ENCODE measurements at regions not wholly inside any gene's neighbourhood (a gene's known extent, or its start where the extent isn't known, plus 50 kb on each side); places are given as distances from the start of the nearest gene placed in this dataset.

GRCh38 chr4:146998157-146998556 lies 52.5 kb upstream of the TTC29 start:
- no peaks in the 10 kb centered on the region for H3K27me3 ChIP-seq
- H3K4me3 ChIP-seq = no peak overlapping the region
- no peaks in the 10 kb centered on the region for H3K9me3 ChIP-seq
- no peak for DNase-seq (ENCODE audit: low spot score in 2 of 2)
- no peak overlapping the region for H3K27ac ChIP-seq
- no peaks in the 10 kb centered on the region for H3K36me3 ChIP-seq
- TF ChIP-seq POLR2AphosphoS5 (IDR thresholded peaks at IDR 0.05) (no peak), CTCF (IDR thresholded peaks at IDR 0.05) (no peak), POLR2A (IDR thresholded peaks at IDR 0.05) (no peak)
- intact Hi-C loops (cut with DNase I; ENCODE audit: low total_unique reads) = no loop called here
- no peaks in the 10 kb centered on the region for H3K4me1 ChIP-seq

DNA sequence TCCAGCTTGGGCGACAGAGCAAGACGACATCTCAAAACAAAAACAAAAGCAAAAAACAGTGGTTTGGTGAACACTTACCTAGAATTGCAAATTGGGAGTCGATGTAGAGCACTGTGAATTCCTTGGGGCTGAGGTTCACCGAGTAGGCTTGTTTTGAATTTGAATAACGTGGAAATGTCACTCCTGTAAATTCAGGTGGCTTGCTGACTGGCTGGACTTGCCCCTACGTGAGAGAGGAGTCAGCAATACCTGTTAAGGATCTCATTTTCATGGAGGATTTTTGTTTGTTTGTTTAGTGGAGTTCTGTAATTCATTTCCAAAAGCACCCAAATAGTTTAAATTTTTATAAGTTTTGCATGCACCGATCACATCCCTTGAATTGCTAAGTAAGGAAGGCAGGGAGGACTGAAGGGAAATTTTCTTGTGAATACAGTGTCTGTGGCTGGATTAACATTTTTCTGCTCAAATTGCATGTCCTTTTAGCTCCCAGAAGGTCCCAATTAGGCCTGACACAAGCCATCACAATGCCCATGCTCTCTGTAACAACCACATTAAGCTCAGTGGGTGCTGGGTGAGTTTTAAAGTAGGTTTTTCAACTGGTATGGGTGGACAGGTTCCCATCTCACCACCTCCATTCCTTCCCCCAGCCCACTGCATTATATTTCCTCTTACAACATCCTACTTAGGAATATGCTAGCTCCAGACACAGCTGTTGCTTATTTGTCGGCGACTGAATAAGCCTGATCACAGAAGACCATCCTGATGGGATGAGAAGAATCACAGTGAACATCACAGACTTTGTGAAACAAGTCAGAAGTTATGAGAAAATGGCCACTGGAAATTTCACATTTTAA lies 58.5 kb upstream of the TTC29 start:
- H3K9me3 ChIP-seq = no peaks in the 10 kb centered on the region
- H3K27me3 ChIP-seq = no peaks in the 10 kb centered on the region
- no peak for DNase-seq (ENCODE audit: low spot score in 2 of 2)
- TF ChIP-seq POLR2A (IDR thresholded peaks at IDR 0.05) = no peak
- no peak for TF ChIP-seq POLR2AphosphoS5 (IDR thresholded peaks at IDR 0.05)
- TF ChIP-seq CTCF (IDR thresholded peaks at IDR 0.05) = no peak
- no peaks in the 10 kb centered on the region for H3K4me1 ChIP-seq
- H3K27ac ChIP-seq = no peak overlapping the region
- H3K4me3 ChIP-seq = no peak overlapping the region
- intact Hi-C loops (cut with DNase I; ENCODE audit: low total_unique reads) = no loop called here
- no peaks in the 10 kb centered on the region for H3K36me3 ChIP-seq

- Histone ChIP-seq H3K36me3 (no peaks in the 10 kb centered on the region), H3K9me3 (no peaks in the 10 kb centered on the region), H3K4me3 (no peak overlapping the region), H3K4me1 (no peaks in the 10 kb centered on the region), H3K27me3 (no peaks in the 10 kb centered on the region), H3K27ac (no peak overlapping the region)
- DNase-seq (ENCODE audit: low spot score in 2 of 2) = no peak
- intact Hi-C loops (cut with DNase I; ENCODE audit: low total_unique reads) = no loop called here
- TF ChIP-seq POLR2AphosphoS5 (IDR thresholded peaks at IDR 0.05) (no peak), CTCF (IDR thresholded peaks at IDR 0.05) (no peak), POLR2A (IDR thresholded peaks at IDR 0.05) (no peak)
Measured at GRCh38 chr4:147006229-147006628, 60.6 kb upstream of the TTC29 start.

GRCh38 chr4:147009875-147010274 lies 64.2 kb upstream of the TTC29 start:
- H3K36me3 ChIP-seq = peaks cover 4% of the 10 kb centered on the region
- intact Hi-C loops (cut with DNase I; ENCODE audit: low total_unique reads) = no loop called here
- H3K4me3 ChIP-seq = no peak overlapping the region

More at GRCh38 chr4:147009875-147010274, 64.2 kb upstream of the TTC29 start:
- Histone ChIP-seq H3K27ac (no peak overlapping the region), H3K27me3 (no peaks in the 10 kb centered on the region), H3K9me3 (no peaks in the 10 kb centered on the region), H3K4me1 (no peaks in the 10 kb centered on the region)
- TF ChIP-seq CTCF (IDR thresholded peaks at IDR 0.05) = no peak
- no peak for TF ChIP-seq POLR2AphosphoS5 (IDR thresholded peaks at IDR 0.05)
- TF ChIP-seq POLR2A (IDR thresholded peaks at IDR 0.05) = no peak
- no peak for DNase-seq (ENCODE audit: low spot score in 2 of 2)

Measured in breast epithelium (tissue), 4 donors.